Ishikawa (cell line): ENCODE measurements at regions not wholly inside any gene's neighbourhood (a gene's known extent, or its start where the extent isn't known, plus 50 kb on each side); places are given as distances from the start of the nearest gene placed in this dataset.

ENCODE experiments used
- CEBPB ChIP-seq: IDR thresholded peaks from 2 replicates; pipeline ENCODE4 v1.6.1; 2012
- NFIC ChIP-seq: IDR thresholded peaks from 2 replicates; pipeline ENCODE4 v1.6.1; 2012

DNA sequence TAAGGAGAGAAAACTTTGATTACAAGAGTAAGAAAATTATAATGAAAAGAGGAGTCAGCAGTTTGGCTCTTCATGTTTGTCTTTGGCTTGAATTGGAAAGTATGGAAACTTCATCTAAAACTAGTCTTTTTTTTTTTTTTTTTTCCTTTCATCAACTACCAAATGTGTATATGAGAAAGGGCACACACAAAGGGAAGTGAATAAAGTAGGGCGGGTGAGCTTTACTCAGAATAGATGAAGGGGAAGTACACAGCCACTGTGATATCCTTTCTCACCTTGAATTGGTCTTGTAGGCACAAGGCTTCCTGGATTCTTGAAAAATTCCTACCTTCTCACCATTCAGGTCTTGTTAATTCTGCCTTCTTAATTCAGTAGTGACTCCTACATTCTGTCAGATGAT lies 652.3 kb upstream of the KCNMB2 start:
- TF ChIP-seq NFIC (no peak), CEBPB (no peak)
